ENCODE measurements at regions not wholly inside any gene's neighbourhood (a gene's known extent, or its start where the extent isn't known, plus 50 kb on each side); places are given as distances from the start of the nearest gene placed in this dataset.
A peak's percentile ranks its signal among the peaks of the same experiment; 100 is the strongest.

DNA sequence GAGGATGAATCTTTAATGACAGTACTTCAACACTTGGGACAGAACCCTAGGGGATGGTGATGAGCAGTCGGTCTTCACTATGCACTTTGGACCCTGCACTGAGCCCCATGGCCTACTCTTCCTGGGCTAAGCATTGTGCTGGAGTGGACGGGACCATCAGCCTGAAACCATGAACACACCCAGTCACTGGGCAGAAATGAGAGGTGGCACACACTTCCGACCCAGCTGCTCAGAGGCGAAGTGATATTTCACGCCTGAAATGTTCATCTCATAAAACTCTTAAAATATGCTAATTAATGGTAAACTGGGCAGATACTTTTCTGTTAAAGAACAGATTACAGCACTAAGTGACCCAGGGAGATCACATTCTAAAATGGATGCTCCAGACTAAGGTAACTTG, 150.3 kb upstream of the NDUFV2 start:
- WGBS, 5 donors: 91 to 97% (median 94%) methylated on average over 5 of the region's 5 CpGs
- H3K9me3 ChIP-seq: peaks cover 0 to 6% (median 0%) of the 10 kb centered on the region in 4 donors
- intact Hi-C loops (cut with DNase I; ENCODE audit: low total_unique reads): no loop called here

DNA sequence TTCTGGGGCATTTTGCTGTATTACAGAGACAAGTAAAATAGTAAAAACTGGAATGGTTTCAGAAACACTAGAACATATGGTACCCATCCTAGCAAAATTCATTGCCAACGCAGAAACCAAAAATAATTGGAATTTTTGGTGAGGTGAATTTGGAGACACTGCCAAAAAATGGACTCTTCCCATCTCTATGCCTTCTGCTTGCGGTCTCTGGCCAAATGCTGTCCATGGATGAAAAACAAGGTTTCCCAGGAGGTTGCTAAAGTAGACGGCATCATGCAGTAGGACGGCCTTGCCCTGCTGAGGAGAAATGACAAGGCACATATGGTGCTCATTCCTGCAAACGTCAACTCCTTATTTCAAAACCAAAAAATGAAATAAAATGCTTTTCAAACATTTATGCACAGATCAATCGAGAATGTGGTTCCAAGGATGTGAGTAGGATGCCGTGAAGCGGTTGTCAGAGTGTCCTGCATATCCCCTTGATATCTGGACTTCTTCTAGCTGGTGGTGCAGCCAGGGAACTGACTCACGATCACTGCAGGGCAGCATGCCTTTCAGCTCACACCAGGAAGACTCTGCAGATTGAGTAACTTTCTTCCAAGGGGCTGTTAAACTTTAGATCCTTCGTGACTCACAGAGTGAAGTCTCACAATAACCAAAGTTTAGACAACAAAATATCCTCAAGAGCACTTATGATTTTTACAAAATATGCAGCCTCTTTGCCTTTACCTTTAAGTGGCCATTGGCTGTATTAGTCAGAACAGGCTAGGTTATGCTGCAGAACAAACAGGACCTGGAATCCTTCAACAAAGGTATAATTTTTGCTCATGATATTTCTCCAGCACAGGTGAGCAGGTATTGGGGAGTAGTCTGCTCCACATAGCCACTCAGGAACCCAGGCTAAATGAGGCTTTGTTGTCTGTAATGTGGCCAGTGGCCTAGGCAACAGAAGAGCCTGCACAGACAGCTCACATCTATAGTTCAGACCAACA, 149.4 kb upstream of the NDUFV2 start:
- no peak for TF ChIP-seq POLR2AphosphoS5 (IDR thresholded peaks at IDR 0.05)
- TF ChIP-seq POLR2A (IDR thresholded peaks at IDR 0.05): no peak
- TF ChIP-seq, protein P1, sequence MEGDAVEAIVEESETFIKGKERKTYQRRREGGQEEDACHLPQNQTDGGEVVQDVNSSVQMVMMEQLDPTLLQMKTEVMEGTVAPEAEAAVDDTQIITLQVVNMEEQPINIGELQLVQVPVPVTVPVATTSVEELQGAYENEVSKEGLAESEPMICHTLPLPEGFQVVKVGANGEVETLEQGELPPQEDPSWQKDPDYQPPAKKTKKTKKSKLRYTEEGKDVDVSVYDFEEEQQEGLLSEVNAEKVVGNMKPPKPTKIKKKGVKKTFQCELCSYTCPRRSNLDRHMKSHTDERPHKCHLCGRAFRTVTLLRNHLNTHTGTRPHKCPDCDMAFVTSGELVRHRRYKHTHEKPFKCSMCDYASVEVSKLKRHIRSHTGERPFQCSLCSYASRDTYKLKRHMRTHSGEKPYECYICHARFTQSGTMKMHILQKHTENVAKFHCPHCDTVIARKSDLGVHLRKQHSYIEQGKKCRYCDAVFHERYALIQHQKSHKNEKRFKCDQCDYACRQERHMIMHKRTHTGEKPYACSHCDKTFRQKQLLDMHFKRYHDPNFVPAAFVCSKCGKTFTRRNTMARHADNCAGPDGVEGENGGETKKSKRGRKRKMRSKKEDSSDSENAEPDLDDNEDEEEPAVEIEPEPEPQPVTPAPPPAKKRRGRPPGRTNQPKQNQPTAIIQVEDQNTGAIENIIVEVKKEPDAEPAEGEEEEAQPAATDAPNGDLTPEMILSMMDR (IDR thresholded peaks at IDR 0.05): no peak
- TF ChIP-seq EP300 (IDR thresholded peaks at IDR 0.05): no peak
- no peak overlapping the region for H3K4me3 ChIP-seq
- intact Hi-C loops (cut with DNase I; ENCODE audit: low total_unique reads): no loop called here
- H3K4me1 ChIP-seq: peaks cover 0 to 21% (median 4%) of the 10 kb centered on the region in 4 donors
- 80 to 91% (median 88%) methylated on average over 10 of the region's 10 CpGs for WGBS, 5 donors
- H3K36me3 ChIP-seq: no peaks in the 10 kb centered on the region
- peaks cover 0 to 6% (median 0%) of the 10 kb centered on the region in 4 donors for H3K9me3 ChIP-seq
- no peaks in the 10 kb centered on the region for H3K27me3 ChIP-seq
- no peak overlapping the region for H3K27ac ChIP-seq
- DNase-seq: no peak

More for the DNA sequence above, 150.3 kb upstream of the NDUFV2 start:
- H3K4me1 ChIP-seq: peaks cover 0 to 17% (median 4%) of the 10 kb centered on the region in 4 donors
- H3K36me3 ChIP-seq: no peaks in the 10 kb centered on the region
- H3K27ac ChIP-seq: no peak overlapping the region
- TF ChIP-seq POLR2AphosphoS5 (IDR thresholded peaks at IDR 0.05) (no peak), EP300 (IDR thresholded peaks at IDR 0.05) (no peak), POLR2A (IDR thresholded peaks at IDR 0.05) (no peak)
- TF ChIP-seq, protein P1 (IDR thresholded peaks at IDR 0.05): no peak
- no peak for DNase-seq
- no peaks in the 10 kb centered on the region for H3K27me3 ChIP-seq
- no peak overlapping the region for H3K4me3 ChIP-seq

GRCh38 chr18:8957731-8958130, 144.8 kb upstream of the NDUFV2 start:
- Histone ChIP-seq H3K9me3 (peaks cover 0 to 6% (median 0%) of the 10 kb centered on the region in 4 donors), H3K4me3 (no peak overlapping the region)

DNA sequence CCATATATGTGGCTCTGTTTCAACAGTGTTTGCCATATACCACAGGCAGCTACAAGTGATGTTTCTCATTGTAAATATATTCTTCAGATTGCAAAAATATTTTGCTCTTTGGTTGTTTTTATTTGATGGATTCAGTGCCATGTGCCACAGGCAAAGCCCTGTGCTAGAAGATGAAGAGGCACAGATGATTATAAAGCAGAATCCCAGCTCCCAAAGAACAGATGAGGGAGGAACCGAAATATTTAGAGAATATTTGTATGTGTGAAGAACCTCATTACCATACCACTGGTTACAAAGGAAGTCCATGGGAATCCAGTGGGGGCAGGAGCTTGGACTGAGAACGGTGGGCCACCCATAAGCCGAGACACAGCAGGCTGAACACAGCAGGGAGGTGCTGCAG, 143.8 kb upstream of the NDUFV2 start:
- Histone ChIP-seq H3K4me3 (no peak overlapping the region), H3K4me1 (peaks cover 12 to 34% (median 23%) of the 10 kb centered on the region in 4 donors), H3K27me3 (no peaks in the 10 kb centered on the region), H3K27ac (peak overlapping the region in 2 of 5 donors; percentile 34 to 70), H3K36me3 (no peaks in the 10 kb centered on the region), H3K9me3 (peaks cover 0 to 1% (median 0%) of the 10 kb centered on the region in 4 donors)
- intact Hi-C loops (cut with DNase I; ENCODE audit: low total_unique reads): no loop called here
- TF ChIP-seq, protein P1 (IDR thresholded peaks at IDR 0.05): no peak
- no peak for TF ChIP-seq POLR2A (IDR thresholded peaks at IDR 0.05)
- TF ChIP-seq EP300 (IDR thresholded peaks at IDR 0.05): no peak
- TF ChIP-seq POLR2AphosphoS5 (IDR thresholded peaks at IDR 0.05): no peak
- 78 to 89% (median 85%) methylated on average over 3 of the region's 3 CpGs for WGBS, 5 donors
- DNase-seq: no peak

More at GRCh38 chr18:8957731-8958130, 144.8 kb upstream of the NDUFV2 start:
- intact Hi-C loops (cut with DNase I; ENCODE audit: low total_unique reads): no loop called here
- Histone ChIP-seq H3K27ac (no peak overlapping the region), H3K36me3 (no peaks in the 10 kb centered on the region), H3K4me1 (peaks cover 12 to 34% (median 23%) of the 10 kb centered on the region in 4 donors), H3K27me3 (no peaks in the 10 kb centered on the region)
- TF ChIP-seq EP300 (IDR thresholded peaks at IDR 0.05) (no peak), POLR2A (IDR thresholded peaks at IDR 0.05) (no peak), POLR2AphosphoS5 (IDR thresholded peaks at IDR 0.05) (no peak)
- TF ChIP-seq, protein P1 (IDR thresholded peaks at IDR 0.05): no peak
- DNase-seq: no peak
